ENCODE measurements at regions not wholly inside any gene's neighbourhood (a gene's known extent, or its start where the extent isn't known, plus 50 kb on each side); places are given as distances from the start of the nearest gene placed in this dataset.

GRCh38 chr1:79568411-79568810 is 561.9 kb upstream of the ADGRL4 start:
- no peaks in the 10 kb centered on the region for H3K27me3 ChIP-seq
- H3K27ac ChIP-seq: no peak overlapping the region
- no peak for DNase-seq (ENCODE audit: low spot score)
- H3K4me1 ChIP-seq: no peaks in the 10 kb centered on the region
- no peaks in the 10 kb centered on the region for H3K9me3 ChIP-seq
- H3K36me3 ChIP-seq: no peaks in the 10 kb centered on the region
- TF ChIP-seq CTCF (IDR thresholded peaks at IDR 0.05): no peak
- no peak overlapping the region for H3K4me3 ChIP-seq

- Histone ChIP-seq H3K27ac (no peak overlapping the region), H3K4me1 (no peaks in the 10 kb centered on the region), H3K36me3 (no peaks in the 10 kb centered on the region), H3K9me3 (no peaks in the 10 kb centered on the region), H3K27me3 (no peaks in the 10 kb centered on the region), H3K4me3 (no peak overlapping the region)
- no peak for DNase-seq (ENCODE audit: low spot score)
- TF ChIP-seq CTCF (IDR thresholded peaks at IDR 0.05): no peak
Measured at GRCh38 chr1:79561521-79561978, 555.0 kb upstream of the ADGRL4 start.

GRCh38 chr1:79556189-79556588 is 549.7 kb upstream of the ADGRL4 start:
- Histone ChIP-seq H3K36me3 (no peaks in the 10 kb centered on the region), H3K4me1 (no peaks in the 10 kb centered on the region), H3K27ac (no peak overlapping the region), H3K9me3 (no peaks in the 10 kb centered on the region), H3K4me3 (no peak overlapping the region), H3K27me3 (no peaks in the 10 kb centered on the region)
- TF ChIP-seq CTCF (IDR thresholded peaks at IDR 0.05): no peak
- DNase-seq (ENCODE audit: low spot score): no peak

GRCh38 chr1:79554688-79555087 is 548.2 kb upstream of the ADGRL4 start:
- H3K36me3 ChIP-seq: no peaks in the 10 kb centered on the region
- H3K27ac ChIP-seq: no peak overlapping the region
- no peaks in the 10 kb centered on the region for H3K9me3 ChIP-seq
- no peak for TF ChIP-seq CTCF (IDR thresholded peaks at IDR 0.05)
- no peaks in the 10 kb centered on the region for H3K4me1 ChIP-seq
- H3K4me3 ChIP-seq: no peak overlapping the region
- no peaks in the 10 kb centered on the region for H3K27me3 ChIP-seq
- DNase-seq (ENCODE audit: low spot score): no peak

GRCh38 chr1:79551321-79551720 is 544.8 kb upstream of the ADGRL4 start:
- H3K27ac ChIP-seq: no peak overlapping the region
- no peak for DNase-seq (ENCODE audit: low spot score)
- no peaks in the 10 kb centered on the region for H3K27me3 ChIP-seq
- H3K4me3 ChIP-seq: no peak overlapping the region
- H3K4me1 ChIP-seq: no peaks in the 10 kb centered on the region
- no peaks in the 10 kb centered on the region for H3K36me3 ChIP-seq
- H3K9me3 ChIP-seq: no peaks in the 10 kb centered on the region
- TF ChIP-seq CTCF (IDR thresholded peaks at IDR 0.05): no peak

- H3K27me3 ChIP-seq: no peaks in the 10 kb centered on the region
- DNase-seq (ENCODE audit: low spot score): no peak
- no peak overlapping the region for H3K4me3 ChIP-seq
- H3K9me3 ChIP-seq: no peaks in the 10 kb centered on the region
- no peaks in the 10 kb centered on the region for H3K4me1 ChIP-seq
- TF ChIP-seq CTCF (IDR thresholded peaks at IDR 0.05): no peak
- no peaks in the 10 kb centered on the region for H3K36me3 ChIP-seq
- no peak overlapping the region for H3K27ac ChIP-seq
Measured at GRCh38 chr1:79550402-79550801, 543.9 kb upstream of the ADGRL4 start.

Data from right atrium auricular region (tissue), 2 donors.